ENCODE measurements at regions not wholly inside any gene's neighbourhood (a gene's known extent, or its start where the extent isn't known, plus 50 kb on each side); places are given as distances from the start of the nearest gene placed in this dataset.
"Not testable (repeated sequence)": the region's sequence is repeated elsewhere in the genome, so short reads cannot be mapped to it uniquely, and the experiment has no call there.

DNA sequence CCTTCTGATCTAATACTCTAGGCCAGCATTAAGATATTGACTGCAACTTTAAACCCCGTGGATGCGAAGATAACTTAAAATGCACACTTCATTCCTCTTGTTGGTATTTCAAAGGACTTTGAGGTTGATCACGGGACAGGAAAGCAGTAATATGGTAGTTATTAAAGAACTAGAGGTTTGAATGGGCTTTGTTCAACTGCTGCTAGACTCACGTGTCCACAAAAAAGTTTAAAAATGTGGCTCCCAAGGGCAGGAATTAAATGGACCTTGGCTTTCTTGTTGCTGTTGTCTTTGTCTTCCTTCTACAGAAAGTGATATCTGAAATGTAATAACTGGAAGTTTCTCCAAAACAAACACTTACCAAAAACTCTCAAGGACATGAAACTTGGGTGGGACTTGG is 186.3 kb downstream of the XPNPEP1 start:
- H3K27me3 ChIP-seq (ENCODE audit: control insufficient read depth, insufficient read depth, low read length): no peaks in the 10 kb centered on the region
- no peaks in the 10 kb centered on the region for H3K36me3 ChIP-seq (ENCODE audit: control insufficient read depth, insufficient read depth, low read length)
- H3K27ac ChIP-seq (ENCODE audit: low read depth, low read length): no peak overlapping the region
- H3K4me1 ChIP-seq (ENCODE audit: control insufficient read depth, insufficient read depth, low read length): no peaks in the 10 kb centered on the region
- WGBS (ENCODE audit: insufficient coverage): 57% methylated on average over 1 of the region's 4 CpGs
- no peaks in the 10 kb centered on the region for H3K9me3 ChIP-seq (ENCODE audit: control insufficient read depth, insufficient read depth, low read length)
- no peak for DNase-seq (ENCODE audit: low read depth in 4 of 6, low spot score in 6 of 6)
- H3K4me3 ChIP-seq (ENCODE audit: low read depth, low read length): no peak overlapping the region

DNA sequence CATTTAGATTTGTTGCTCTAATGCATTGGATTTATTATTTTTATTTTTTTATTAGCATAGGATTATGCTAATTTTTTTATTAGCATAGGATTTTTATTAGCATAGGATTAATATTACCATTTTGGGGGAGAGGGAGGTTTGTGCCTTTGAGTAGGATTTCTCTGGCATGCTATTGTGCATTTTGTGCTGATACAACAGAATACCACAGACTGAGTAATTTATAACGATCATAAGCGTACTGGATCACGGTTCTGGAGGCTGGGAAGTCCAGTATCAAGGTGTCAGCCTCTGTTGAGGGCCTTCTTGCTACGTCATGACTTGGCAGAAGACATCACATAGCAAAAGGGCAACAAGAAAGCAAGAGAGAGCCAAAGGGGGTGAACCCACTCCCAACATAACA is 187.5 kb downstream of the XPNPEP1 start:
- no peaks in the 10 kb centered on the region for H3K36me3 ChIP-seq (ENCODE audit: control insufficient read depth, insufficient read depth, low read length)
- no peak overlapping the region for H3K27ac ChIP-seq (ENCODE audit: low read depth, low read length)
- 91% methylated on average over 4 of the region's 4 CpGs for WGBS (ENCODE audit: insufficient coverage)
- DNase-seq (ENCODE audit: low read depth in 4 of 6, low spot score in 6 of 6): no peak
- H3K4me1 ChIP-seq (ENCODE audit: control insufficient read depth, insufficient read depth, low read length): no peaks in the 10 kb centered on the region
- H3K4me3 ChIP-seq (ENCODE audit: low read depth, low read length): no peak overlapping the region
- no peaks in the 10 kb centered on the region for H3K27me3 ChIP-seq (ENCODE audit: control insufficient read depth, insufficient read depth, low read length)
- no peaks in the 10 kb centered on the region for H3K9me3 ChIP-seq (ENCODE audit: control insufficient read depth, insufficient read depth, low read length)

DNA sequence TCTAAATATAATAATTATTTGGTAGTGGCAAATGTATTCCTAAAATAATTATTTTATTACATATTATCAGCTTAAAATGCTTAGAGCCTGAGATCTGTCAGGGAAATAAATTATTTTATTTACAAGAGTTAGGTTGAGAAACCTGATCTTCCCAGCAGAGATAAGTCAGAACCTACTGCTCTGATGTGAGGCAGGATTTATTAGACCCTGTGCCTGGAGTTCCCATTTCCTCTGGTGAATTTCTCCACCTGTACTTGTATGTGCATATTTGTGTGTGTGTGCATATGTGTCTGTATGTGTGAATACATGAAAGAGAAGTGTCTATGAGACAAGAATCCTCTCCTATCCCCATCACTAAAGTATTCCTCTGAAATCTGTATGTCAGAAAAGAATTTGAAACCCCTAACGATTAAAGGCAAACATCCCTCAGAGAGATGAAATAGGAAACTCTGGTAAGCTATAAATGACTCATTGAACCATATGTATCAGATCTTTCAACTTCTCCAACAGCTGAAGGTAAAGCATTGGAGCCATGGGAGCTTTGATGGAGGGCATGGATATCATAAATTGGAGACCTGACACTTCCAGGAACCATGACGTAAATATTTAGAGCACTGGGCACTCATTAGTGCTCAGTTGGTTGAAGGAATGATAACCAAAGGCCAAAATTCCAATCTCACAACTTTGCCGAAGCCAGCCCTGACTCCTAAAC is 190.9 kb downstream of the XPNPEP1 start:
- Histone ChIP-seq H3K4me3 (ENCODE audit: low read depth, low read length) (no peak overlapping the region), H3K36me3 (ENCODE audit: control insufficient read depth, insufficient read depth, low read length) (no peaks in the 10 kb centered on the region), H3K9me3 (ENCODE audit: control insufficient read depth, insufficient read depth, low read length) (no peaks in the 10 kb centered on the region), H3K27me3 (ENCODE audit: control insufficient read depth, insufficient read depth, low read length) (no peaks in the 10 kb centered on the region), H3K27ac (ENCODE audit: low read depth, low read length) (no peak overlapping the region), H3K4me1 (ENCODE audit: control insufficient read depth, insufficient read depth, low read length) (no peaks in the 10 kb centered on the region)
- WGBS (ENCODE audit: insufficient coverage): no CpG with 5 or more reads among the region's 3 CpGs
- no peak for DNase-seq (ENCODE audit: low read depth in 4 of 6, low spot score in 6 of 6)

DNA sequence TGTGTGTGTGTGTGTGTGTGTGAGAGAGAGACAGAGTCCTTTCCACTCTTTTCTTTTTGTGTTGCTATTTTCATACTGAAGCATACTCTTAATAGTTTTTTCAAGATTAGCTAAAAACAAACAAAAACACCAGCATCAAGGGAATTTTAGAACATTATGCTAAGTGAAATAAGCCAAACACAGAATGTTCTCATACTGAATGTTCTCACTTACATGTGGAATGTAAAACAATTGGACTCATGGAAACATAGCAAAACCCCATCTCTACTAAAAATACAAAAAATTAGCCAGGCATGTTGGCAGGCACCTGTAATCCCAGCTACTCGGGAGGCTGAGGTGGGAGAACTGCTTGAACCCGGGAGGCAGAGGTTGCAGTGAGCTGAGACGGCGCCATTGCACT is 193.4 kb downstream of the XPNPEP1 start:
- not testable (repeated sequence) for H3K36me3 ChIP-seq (ENCODE audit: control insufficient read depth, insufficient read depth, low read length); H3K27ac ChIP-seq (ENCODE audit: low read depth, low read length); H3K4me1 ChIP-seq (ENCODE audit: control insufficient read depth, insufficient read depth, low read length); H3K9me3 ChIP-seq (ENCODE audit: control insufficient read depth, insufficient read depth, low read length); H3K27me3 ChIP-seq (ENCODE audit: control insufficient read depth, insufficient read depth, low read length); H3K4me3 ChIP-seq (ENCODE audit: low read depth, low read length); DNase-seq (ENCODE audit: low read depth in 4 of 6, low spot score in 6 of 6)
- WGBS (ENCODE audit: insufficient coverage): 68% methylated on average over 4 of the region's 4 CpGs

DNA sequence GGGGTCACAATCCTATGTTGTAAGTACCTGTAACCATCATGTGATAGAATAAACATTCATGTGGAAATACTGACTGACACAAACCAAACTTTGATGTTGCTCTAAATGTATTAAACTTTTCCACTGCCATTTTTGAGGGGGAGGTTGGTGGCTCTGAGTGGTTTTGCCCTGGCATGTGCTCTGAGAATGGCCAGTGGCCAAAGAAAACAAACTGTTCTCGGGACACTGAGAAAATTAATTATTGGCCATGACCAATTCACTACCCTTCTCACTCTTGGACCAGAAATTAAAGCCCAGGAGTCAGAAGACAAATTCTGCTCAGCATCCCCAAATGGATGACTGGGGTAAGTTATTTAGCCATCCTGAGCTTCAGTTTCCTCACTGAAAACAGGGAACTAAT is 195.9 kb downstream of the XPNPEP1 start:
- H3K9me3 ChIP-seq (ENCODE audit: control insufficient read depth, insufficient read depth, low read length): no peaks in the 10 kb centered on the region
- no peak overlapping the region for H3K4me3 ChIP-seq (ENCODE audit: low read depth, low read length)
- WGBS (ENCODE audit: insufficient coverage): 33% methylated on average over 1 of the region's 1 CpG
- H3K27ac ChIP-seq (ENCODE audit: low read depth, low read length): no peak overlapping the region
- H3K27me3 ChIP-seq (ENCODE audit: control insufficient read depth, insufficient read depth, low read length): no peaks in the 10 kb centered on the region
- H3K36me3 ChIP-seq (ENCODE audit: control insufficient read depth, insufficient read depth, low read length): no peaks in the 10 kb centered on the region
- peak in 1 of 6 donors; percentile 11 for DNase-seq (ENCODE audit: low read depth in 4 of 6, low spot score in 6 of 6)
- no peaks in the 10 kb centered on the region for H3K4me1 ChIP-seq (ENCODE audit: control insufficient read depth, insufficient read depth, low read length)

DNA sequence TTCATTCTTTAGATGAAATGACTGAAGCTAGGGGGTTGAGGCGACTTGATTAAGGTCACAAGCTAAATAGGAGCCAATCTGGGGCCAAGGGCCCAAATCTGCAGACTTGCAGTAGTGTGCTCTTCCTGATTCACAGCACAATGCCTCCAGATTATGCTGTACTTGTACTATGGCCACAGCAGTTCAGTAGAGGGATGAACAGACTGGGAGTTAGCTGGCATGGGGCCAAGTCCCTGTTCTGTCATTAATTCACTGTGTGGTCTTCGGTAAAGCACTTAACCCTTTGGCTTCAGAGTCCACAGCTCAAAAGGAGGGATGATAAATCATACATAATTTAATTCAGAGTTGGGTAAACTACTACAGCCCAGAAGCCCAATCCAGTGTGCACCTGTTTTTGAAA is 196.8 kb downstream of the XPNPEP1 start:
- 33% methylated on average over 1 of the region's 2 CpGs for WGBS (ENCODE audit: insufficient coverage)
- no peaks in the 10 kb centered on the region for H3K36me3 ChIP-seq (ENCODE audit: control insufficient read depth, insufficient read depth, low read length)

DNA sequence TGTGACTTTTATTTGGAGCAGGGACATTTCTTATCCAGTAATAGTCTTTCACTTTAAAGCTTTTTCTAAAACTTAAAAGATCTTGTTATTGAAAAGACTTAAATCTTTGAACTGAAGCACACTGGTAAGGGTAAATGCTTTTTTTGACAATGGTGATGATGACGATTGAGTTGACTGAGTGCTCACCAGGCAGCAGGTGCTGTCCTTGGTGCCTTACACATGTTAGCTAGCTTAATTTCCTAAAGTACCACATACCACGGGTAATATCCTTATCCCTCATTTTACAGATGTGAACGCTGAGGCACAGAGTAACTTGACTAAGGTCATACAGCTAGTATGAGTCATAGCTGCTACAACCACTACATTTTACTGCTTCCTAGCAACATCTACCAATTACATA is 200.0 kb downstream of the XPNPEP1 start:
- Histone ChIP-seq H3K27me3 (ENCODE audit: control insufficient read depth, insufficient read depth, low read length) (no peaks in the 10 kb centered on the region), H3K27ac (ENCODE audit: low read depth, low read length) (no peak overlapping the region), H3K9me3 (ENCODE audit: control insufficient read depth, insufficient read depth, low read length) (no peaks in the 10 kb centered on the region), H3K36me3 (ENCODE audit: control insufficient read depth, insufficient read depth, low read length) (no peaks in the 10 kb centered on the region), H3K4me1 (ENCODE audit: control insufficient read depth, insufficient read depth, low read length) (no peaks in the 10 kb centered on the region), H3K4me3 (ENCODE audit: low read depth, low read length) (no peak overlapping the region)
- 94% methylated on average over 2 of the region's 3 CpGs for WGBS (ENCODE audit: insufficient coverage)
- no peak for DNase-seq (ENCODE audit: low read depth in 4 of 6, low spot score in 6 of 6)

More for the DNA sequence above, 196.8 kb downstream of the XPNPEP1 start:
- no peaks in the 10 kb centered on the region for H3K27me3 ChIP-seq (ENCODE audit: control insufficient read depth, insufficient read depth, low read length)
- H3K27ac ChIP-seq (ENCODE audit: low read depth, low read length): no peak overlapping the region
- H3K9me3 ChIP-seq (ENCODE audit: control insufficient read depth, insufficient read depth, low read length): no peaks in the 10 kb centered on the region
- H3K4me1 ChIP-seq (ENCODE audit: control insufficient read depth, insufficient read depth, low read length): no peaks in the 10 kb centered on the region
- no peak overlapping the region for H3K4me3 ChIP-seq (ENCODE audit: low read depth, low read length)
- DNase-seq (ENCODE audit: low read depth in 4 of 6, low spot score in 6 of 6): peak in 4 of 6 donors; percentile 20 to 83 (median 37)

DNA sequence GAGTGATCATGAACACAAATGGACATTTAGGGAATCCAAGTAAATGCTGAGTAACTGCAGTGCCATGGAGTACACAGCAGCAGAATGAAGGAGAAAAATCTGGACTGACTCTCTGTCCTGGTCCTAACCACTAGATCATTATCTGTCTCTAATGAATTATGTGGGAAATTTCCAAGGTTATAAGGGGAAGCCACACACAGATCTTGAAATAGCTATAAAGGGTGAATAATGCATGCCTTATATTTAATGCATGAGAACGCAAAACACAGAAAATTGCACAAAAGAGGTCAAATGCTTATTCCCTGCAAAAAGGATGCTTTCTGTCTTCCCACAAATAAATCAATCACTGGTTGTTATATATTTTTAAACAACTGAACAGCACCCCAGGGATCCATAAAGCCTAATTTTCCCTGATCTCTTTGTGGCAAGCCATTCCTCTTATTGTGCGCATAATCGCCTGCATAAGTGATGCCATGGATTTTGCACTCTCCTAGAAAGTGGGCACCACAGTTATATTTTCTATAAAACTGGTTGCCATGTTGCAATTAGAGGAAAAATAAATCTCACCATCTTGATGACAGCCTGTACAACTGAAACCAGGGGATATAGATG is 201.8 kb downstream of the XPNPEP1 start:
- WGBS (ENCODE audit: insufficient coverage): 53% methylated on average over 2 of the region's 3 CpGs
- no peaks in the 10 kb centered on the region for H3K27me3 ChIP-seq (ENCODE audit: control insufficient read depth, insufficient read depth, low read length)
- H3K4me1 ChIP-seq (ENCODE audit: control insufficient read depth, insufficient read depth, low read length): no peaks in the 10 kb centered on the region
- no peak overlapping the region for H3K4me3 ChIP-seq (ENCODE audit: low read depth, low read length)
- no peaks in the 10 kb centered on the region for H3K9me3 ChIP-seq (ENCODE audit: control insufficient read depth, insufficient read depth, low read length)
- no peaks in the 10 kb centered on the region for H3K36me3 ChIP-seq (ENCODE audit: control insufficient read depth, insufficient read depth, low read length)
- DNase-seq (ENCODE audit: low read depth in 4 of 6, low spot score in 6 of 6): peak in 1 of 6 donors; percentile 53
- H3K27ac ChIP-seq (ENCODE audit: low read depth, low read length): no peak overlapping the region

DNA sequence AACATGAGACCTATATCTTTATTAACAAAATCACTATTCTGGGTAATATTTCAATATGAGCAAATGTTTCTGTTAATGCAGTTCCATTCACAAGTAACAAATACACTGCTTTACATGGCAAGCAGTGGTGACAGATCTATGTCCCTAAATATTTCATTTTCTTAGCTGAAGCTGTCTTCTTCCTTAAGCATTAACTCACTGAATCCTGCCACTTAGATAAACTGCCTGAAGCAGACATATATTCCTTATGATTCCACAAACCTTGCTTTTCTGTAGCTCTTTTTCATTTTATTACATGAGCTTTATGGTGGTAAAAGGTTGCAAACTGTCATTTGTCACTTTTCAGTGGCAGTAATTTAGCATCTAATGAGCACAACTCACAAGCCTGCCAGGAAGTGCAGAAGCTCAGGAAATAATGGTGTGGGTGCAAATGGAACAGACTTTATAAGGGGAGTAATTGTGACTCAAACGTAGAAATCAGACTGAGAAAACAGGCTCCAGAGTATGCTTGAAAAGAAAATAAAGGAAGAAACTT is 217.2 kb downstream of the XPNPEP1 start:
- no peak overlapping the region for H3K27ac ChIP-seq (ENCODE audit: low read depth, low read length)
- WGBS (ENCODE audit: insufficient coverage): 38% methylated on average over 1 of the region's 1 CpG
- no peaks in the 10 kb centered on the region for H3K4me1 ChIP-seq (ENCODE audit: control insufficient read depth, insufficient read depth, low read length)
- H3K27me3 ChIP-seq (ENCODE audit: control insufficient read depth, insufficient read depth, low read length): no peaks in the 10 kb centered on the region
- H3K9me3 ChIP-seq (ENCODE audit: control insufficient read depth, insufficient read depth, low read length): peaks cover 8% of the 10 kb centered on the region
- no peak overlapping the region for H3K4me3 ChIP-seq (ENCODE audit: low read depth, low read length)
- DNase-seq (ENCODE audit: low read depth in 4 of 6, low spot score in 6 of 6): peak in 1 of 6 donors; percentile 71
- H3K36me3 ChIP-seq (ENCODE audit: control insufficient read depth, insufficient read depth, low read length): no peaks in the 10 kb centered on the region
